ENCODE measurements at regions not wholly inside any gene's neighbourhood (a gene's known extent, or its start where the extent isn't known, plus 50 kb on each side); places are given as distances from the start of the nearest gene placed in this dataset.

- H3K4me1 ChIP-seq (ENCODE audit: control insufficient read depth, insufficient read depth, low read length) = no peaks in the 10 kb centered on the region
- no peaks in the 10 kb centered on the region for H3K9me3 ChIP-seq (ENCODE audit: control insufficient read depth, insufficient read depth, low read length)
- H3K56ac ChIP-seq (ENCODE audit: extremely low read depth, insufficient read depth, low read length) = no peak overlapping the region
- ATAC-seq (ENCODE audit: low read depth) (no peak), DNase-seq (no peak)
- no peak overlapping the region for H2AFZ ChIP-seq (replicated peaks; ENCODE audit: low read length, poor library complexity)
- H2BK15ac ChIP-seq (ENCODE audit: low read depth, low read length) = no peak overlapping the region
- no peak overlapping the region for H2AK9ac ChIP-seq (replicated peaks; ENCODE audit: low read depth, low read length, poor library complexity)
- H2BK120ac ChIP-seq (ENCODE audit: low read depth, low read length) = no peak overlapping the region
- ChIA-PET CTCF (no interaction called here), POLR2A (ENCODE audit: unreplicated experiment) (no interaction called here)
- H3K4me3 ChIP-seq (ENCODE audit: insufficient read depth, low read depth, low read length) = no peak overlapping the region
- WGBS, 2 experiments (ENCODE audit: extremely low coverage in 2 of 2, insufficient read length in 1 of 2) = 8% methylated on average over 2 of the region's 6 CpGs; no CpG with 5 or more reads in 1 of the 2 experiments
- H3K14ac ChIP-seq (replicated peaks; ENCODE audit: low read depth, low read length) = no peak overlapping the region
- dilution Hi-C loops (cut with HindIII; ENCODE audit: low sequenced_read_pairs, unreplicated experiment) = no loop called here
- H3K23ac ChIP-seq (ENCODE audit: low read depth, low read length) = no peak overlapping the region
- H3K27me3 ChIP-seq (ENCODE audit: control insufficient read depth, insufficient read depth, low read length) = peaks cover 6% of the 10 kb centered on the region
- H3K27ac ChIP-seq (ENCODE audit: insufficient read depth, low read length) = no peak overlapping the region
- H3K9ac ChIP-seq (ENCODE audit: low read depth, low read length) = no peak overlapping the region
- BruUV-seq (replicated peaks) = no TSS peak
- H3K79me1 ChIP-seq (ENCODE audit: low read depth in 1 of 2, low read length in 2 of 2) = no peaks in the 10 kb centered on the region
- no peak overlapping the region for H3K4me2 ChIP-seq (ENCODE audit: low read depth, low read length)
- no peak overlapping the region for H3K18ac ChIP-seq (ENCODE audit: low read depth, low read length)
- H2BK5ac ChIP-seq (ENCODE audit: low read depth, low read length, poor library complexity, severe bottlenecking) = no peak overlapping the region
- H3K4ac ChIP-seq (ENCODE audit: low read depth, low read length) = no peak overlapping the region
- no peaks in the 10 kb centered on the region for H3K9me1 ChIP-seq (ENCODE audit: insufficient read depth, low read length)
- intact Hi-C loops (cut with micrococcal nuclease) = no loop called here
- no peaks in the 10 kb centered on the region for H4K20me1 ChIP-seq (ENCODE audit: insufficient read depth, low read length)
- H4K91ac ChIP-seq (ENCODE audit: insufficient read depth, low read depth, low read length) = no peak overlapping the region
- H4K8ac ChIP-seq (ENCODE audit: low read depth in 2 of 2, low read length in 2 of 2) = no peak overlapping the region
- H2AK5ac ChIP-seq (ENCODE audit: low read depth, low read length) = no peak overlapping the region
- H3K36me3 ChIP-seq (ENCODE audit: control insufficient read depth, insufficient read depth, low read length) = no peaks in the 10 kb centered on the region
- H4K5ac ChIP-seq (ENCODE audit: low read depth, low read length) = no peak overlapping the region
- in situ Hi-C loops (cut with MboI; ENCODE audit: low sequenced_read_pairs) = no loop called here
- no peak overlapping the region for H2BK20ac ChIP-seq (ENCODE audit: low read depth, low read length)
- TF ChIP-seq MXI1 (IDR thresholded peaks at IDR 0.05; ENCODE audit: borderline replicate concordance, low read depth, low read length) (no peak), RFX5 (IDR thresholded peaks at IDR 0.05; ENCODE audit: low read depth, low read length) (no peak), USF2 (IDR thresholded peaks at IDR 0.05; ENCODE audit: low read depth, low read length) (no peak), BHLHE40 (IDR thresholded peaks at IDR 0.05; ENCODE audit: low read depth, low read length) (no peak), NFE2L2 (IDR thresholded peaks at IDR 0.05; ENCODE audit: low read depth, low read length) (no peak), FOS (IDR thresholded peaks at IDR 0.05; ENCODE audit: low read depth, low read length) (no peak), MAFK (IDR thresholded peaks at IDR 0.05; ENCODE audit: low read depth, low read length) (no peak), RCOR1 (IDR thresholded peaks at IDR 0.05; ENCODE audit: insufficient replicate concordance, low read length) (no peak)
Measured at GRCh38 chr18:24553571-24554285, 93.3 kb downstream of the HRH4 start.
